ENCODE measurements at regions not wholly inside any gene's neighbourhood (a gene's known extent, or its start where the extent isn't known, plus 50 kb on each side); places are given as distances from the start of the nearest gene placed in this dataset.
"Not testable (repeated sequence)": the region's sequence is repeated elsewhere in the genome, so short reads cannot be mapped to it uniquely, and the experiment has no call there.

DNA sequence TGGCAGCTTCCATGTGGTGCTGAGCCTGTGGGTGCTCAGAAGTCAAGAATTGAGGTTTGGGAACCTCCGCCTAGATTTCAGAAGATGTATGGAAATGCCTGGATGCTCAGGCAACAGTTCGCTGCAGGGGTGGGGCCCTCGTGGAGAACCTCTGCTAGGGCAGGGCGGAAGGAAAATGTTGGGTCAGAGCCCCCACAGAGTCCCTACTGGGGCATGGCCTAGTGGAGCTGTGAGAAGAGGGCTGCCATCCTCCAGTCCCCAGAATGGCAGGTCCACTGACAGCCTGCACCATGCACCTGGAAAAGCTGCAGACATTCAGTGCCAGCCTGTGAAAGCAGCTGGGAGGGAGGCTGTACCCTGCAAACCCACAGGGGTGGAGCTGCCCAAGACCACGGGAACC, 56.5 kb upstream of the PCLO start:
- not testable (repeated sequence) for H3K27ac ChIP-seq (ENCODE audit: low read depth); H3K4me3 ChIP-seq (ENCODE audit: low read depth, low read length); H3K36me3 ChIP-seq (ENCODE audit: insufficient read depth); H3K4me1 ChIP-seq (ENCODE audit: insufficient read depth); DNase-seq (ENCODE audit: extremely low spot score)
- WGBS: 91% methylated on average over 5 of the region's 5 CpGs

DNA sequence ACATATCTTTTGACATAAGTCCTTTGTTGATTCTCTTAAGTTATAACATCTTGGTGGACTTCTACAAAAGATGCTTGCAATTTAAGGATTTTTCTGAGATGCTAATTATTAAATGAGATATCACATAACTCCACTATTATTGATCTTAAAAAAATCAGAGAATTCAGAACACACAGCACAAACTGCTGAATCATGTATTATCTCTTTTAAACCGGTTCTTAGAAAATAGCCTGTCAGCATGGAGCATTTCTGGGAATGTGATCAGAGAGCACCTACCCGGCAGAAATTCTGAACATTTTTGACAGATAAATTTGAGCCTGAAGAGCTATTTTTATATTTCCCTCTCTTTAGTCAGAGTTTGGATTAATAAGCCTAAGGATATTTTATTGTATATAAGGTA, 50.2 kb upstream of the PCLO start:
- no peak for DNase-seq (ENCODE audit: extremely low spot score)
- H3K36me3 ChIP-seq (ENCODE audit: insufficient read depth): no peaks in the 10 kb centered on the region
- 69% methylated on average over 2 of the region's 2 CpGs for WGBS
- no peak overlapping the region for H3K27ac ChIP-seq (ENCODE audit: low read depth)
- H3K4me3 ChIP-seq (ENCODE audit: low read depth, low read length): no peak overlapping the region
- H3K4me1 ChIP-seq (ENCODE audit: insufficient read depth): no peaks in the 10 kb centered on the region
